Ectodermal cell (in vitro differentiated cells): ENCODE measurements at regions not wholly inside any gene's neighbourhood (a gene's known extent, or its start where the extent isn't known, plus 50 kb on each side); places are given as distances from the start of the nearest gene placed in this dataset.
"Not testable (repeated sequence)": the region's sequence is repeated elsewhere in the genome, so short reads cannot be mapped to it uniquely, and the experiment has no call there.

Experiments
- H3K27ac ChIP-seq: 2 replicates; pipeline ENCODE4 v1.7.0; 2013; ENCODE audit warnings: mild to moderate bottlenecking, low read depth, low read length; ENCODE audit not compliant: insufficient read depth, poor library complexity, severe bottlenecking
- H3K27me3 ChIP-seq: 2 replicates; pipeline ENCODE4 v1.7.0; 2013; ENCODE audit warnings: mild to moderate bottlenecking, low read length; ENCODE audit not compliant: insufficient read depth, control insufficient read depth, poor library complexity, severe bottlenecking
- H3K36me3 ChIP-seq: one replicate; pipeline ENCODE4 v1.7.0; 2013; ENCODE audit warnings: low read length; ENCODE audit not compliant: control insufficient read depth, insufficient read depth
- H3K4me1 ChIP-seq: one replicate; pipeline ENCODE4 v1.7.0; 2013; ENCODE audit warnings: low read length; ENCODE audit not compliant: control insufficient read depth, insufficient read depth
- H3K4me3 ChIP-seq: 2 replicates; pipeline ENCODE4 v1.7.0; 2013; ENCODE audit warnings: low read depth, low read length, control low read depth; ENCODE audit not compliant: insufficient read depth
- H3K9me3 ChIP-seq: 2 replicates; pipeline ENCODE4 v1.7.0; 2013; ENCODE audit warnings: mild to moderate bottlenecking, low read length, moderate library complexity; ENCODE audit not compliant: control insufficient read depth
- WGBS, 2 experiments: methylation state at CpG; one replicate each; pipeline ENCODE4 v1.1.7; 2013; ENCODE audit warnings: missing lambda C conversion rate in 2 of 2; 5-methylcytosine and 5-hydroxymethylcytosine counted together

GRCh38 chr20:11691766-11692165 lies 225.9 kb upstream of the BTBD3 start:
- Histone ChIP-seq H3K4me1 (no peaks in the 10 kb centered on the region), H3K9me3 (no peaks in the 10 kb centered on the region), H3K27me3 (peaks cover 11% of the 10 kb centered on the region), H3K36me3 (no peaks in the 10 kb centered on the region), H3K4me3 (no peak overlapping the region), H3K27ac (no peak overlapping the region)
- 94 to 100% methylated on average over 2 to 3 of the region's 3 CpGs for WGBS, 2 experiments

- Histone ChIP-seq H3K27me3 (peaks cover 4% of the 10 kb centered on the region), H3K4me3 (no peak overlapping the region), H3K9me3 (peaks cover 2% of the 10 kb centered on the region), H3K27ac (no peak overlapping the region), H3K36me3 (no peaks in the 10 kb centered on the region), H3K4me1 (no peaks in the 10 kb centered on the region)
- WGBS, 2 experiments, result 94 to 97% methylated on average over 2 of the region's 2 CpGs
These were observed 225.1 kb upstream of the BTBD3 start for GRCh38 chr20:11692567-11692966.

GRCh38 chr20:11694467-11694866 lies 223.2 kb upstream of the BTBD3 start:
- Histone ChIP-seq H3K4me1 (no peaks in the 10 kb centered on the region), H3K4me3 (no peak overlapping the region), H3K36me3 (no peaks in the 10 kb centered on the region), H3K27ac (no peak overlapping the region), H3K9me3 (peaks cover 3% of the 10 kb centered on the region), H3K27me3 (no peaks in the 10 kb centered on the region)
- WGBS, 2 experiments, result 92 to 98% methylated on average over 4 to 5 of the region's 5 CpGs

- Histone ChIP-seq H3K4me3 (no peak overlapping the region), H3K27ac (no peak overlapping the region), H3K36me3 (no peaks in the 10 kb centered on the region), H3K9me3 (peaks cover 3% of the 10 kb centered on the region), H3K4me1 (no peaks in the 10 kb centered on the region), H3K27me3 (no peaks in the 10 kb centered on the region)
- WGBS, 2 experiments, result 91% methylated on average over 3 of the region's 3 CpGs
These were observed 220.6 kb upstream of the BTBD3 start for GRCh38 chr20:11697055-11697454.

GRCh38 chr20:11697646-11698045 lies 220.0 kb upstream of the BTBD3 start:
- WGBS, 2 experiments, result 84 to 95% methylated on average over 1 of the region's 1 CpG
- H3K36me3 ChIP-seq, result no peaks in the 10 kb centered on the region
- H3K27ac ChIP-seq, result no peak overlapping the region
- H3K9me3 ChIP-seq, result peaks cover 3% of the 10 kb centered on the region
- no peak overlapping the region for H3K4me3 ChIP-seq
- H3K27me3 ChIP-seq, result no peaks in the 10 kb centered on the region
- H3K4me1 ChIP-seq, result no peaks in the 10 kb centered on the region

- Histone ChIP-seq H3K9me3 (peaks cover 3% of the 10 kb centered on the region), H3K36me3 (no peaks in the 10 kb centered on the region), H3K27me3 (no peaks in the 10 kb centered on the region), H3K4me1 (no peaks in the 10 kb centered on the region), H3K4me3 (no peak overlapping the region), H3K27ac (no peak overlapping the region)
These were observed 219.6 kb upstream of the BTBD3 start for GRCh38 chr20:11698124-11698523.

GRCh38 chr20:11700831-11701230 lies 216.9 kb upstream of the BTBD3 start:
- 83 to 95% methylated on average over 4 to 5 of the region's 5 CpGs for WGBS, 2 experiments
- H3K27ac ChIP-seq, result no peak overlapping the region
- H3K36me3 ChIP-seq, result no peaks in the 10 kb centered on the region
- H3K27me3 ChIP-seq, result no peaks in the 10 kb centered on the region
- no peak overlapping the region for H3K4me3 ChIP-seq
- H3K9me3 ChIP-seq, result peaks cover 3% of the 10 kb centered on the region
- no peaks in the 10 kb centered on the region for H3K4me1 ChIP-seq

GRCh38 chr20:11702721-11703518 lies 214.8 kb upstream of the BTBD3 start:
- 94 to 96% methylated on average over 2 of the region's 2 CpGs for WGBS, 2 experiments
- H3K9me3 ChIP-seq, result no peaks in the 10 kb centered on the region
- H3K36me3 ChIP-seq, result no peaks in the 10 kb centered on the region
- H3K27me3 ChIP-seq, result no peaks in the 10 kb centered on the region
- H3K4me1 ChIP-seq, result no peaks in the 10 kb centered on the region
- no peak overlapping the region for H3K4me3 ChIP-seq
- no peak overlapping the region for H3K27ac ChIP-seq

GRCh38 chr20:11705512-11705911 lies 212.2 kb upstream of the BTBD3 start:
- H3K4me1 ChIP-seq, result no peaks in the 10 kb centered on the region
- H3K27ac ChIP-seq, result no peak overlapping the region
- no peaks in the 10 kb centered on the region for H3K36me3 ChIP-seq
- H3K9me3 ChIP-seq, result no peaks in the 10 kb centered on the region
- no peak overlapping the region for H3K4me3 ChIP-seq
- H3K27me3 ChIP-seq, result no peaks in the 10 kb centered on the region

- not testable (repeated sequence) for H3K27ac ChIP-seq, H3K27me3 ChIP-seq, H3K4me1 ChIP-seq, H3K4me3 ChIP-seq, H3K36me3 ChIP-seq, H3K9me3 ChIP-seq
- WGBS, 2 experiments, result 92 to 96% methylated on average over 8 to 9 of the region's 9 CpGs
These were observed 209.5 kb upstream of the BTBD3 start for GRCh38 chr20:11708223-11708622.

GRCh38 chr20:11711214-11711613 lies 206.5 kb upstream of the BTBD3 start:
- WGBS, 2 experiments, result 79 to 86% methylated on average over 4 of the region's 5 CpGs
- no peak overlapping the region for H3K4me3 ChIP-seq
- no peak overlapping the region for H3K27ac ChIP-seq
- no peaks in the 10 kb centered on the region for H3K36me3 ChIP-seq
- H3K9me3 ChIP-seq, result no peaks in the 10 kb centered on the region
- no peaks in the 10 kb centered on the region for H3K4me1 ChIP-seq
- H3K27me3 ChIP-seq, result no peaks in the 10 kb centered on the region
